CD14-positive monocyte (primary cell): ENCODE measurements at regions not wholly inside any gene's neighbourhood (a gene's known extent, or its start where the extent isn't known, plus 50 kb on each side); places are given as distances from the start of the nearest gene placed in this dataset.

Source experiments
- DNase-seq, 3 donors: peaks; one replicate each; pipeline ENCODE4 v3.0.0-alpha.2; 2011 to 2022
- H2AFZ ChIP-seq: 2 replicates; pipeline ENCODE4 v1.6.0; 2012; ENCODE audit warnings: mild to moderate bottlenecking, low read depth, low read length, inconsistent platforms; ENCODE audit not compliant: insufficient read depth, poor library complexity, severe bottlenecking
- H3K27ac ChIP-seq, 2 donors: 1 replicate in 1 of 2; 2 replicates in 1 of 2; pipeline ENCODE4 v1.5.1; 2012 to 2013; ENCODE audit warnings: low read length in 2 of 2, control low read depth in 1 of 2, inconsistent platforms in 1 of 2, low read depth in 1 of 2, mild to moderate bottlenecking in 1 of 2
- H3K27me3 ChIP-seq, 2 donors: one replicate each; pipeline versions ENCODE4 v1.6.0 to v1.6.1; 2011 to 2013; ENCODE audit warnings: low read length in 2 of 2; ENCODE audit not compliant: control insufficient read depth in 2 of 2, insufficient read depth in 2 of 2
- H3K36me3 ChIP-seq, 2 donors: replicated peaks in 1 of 2; 1 replicate in 1 of 2; 2 replicates in 1 of 2; pipeline versions ENCODE4 v1.5.1 to v1.6.1; 2012 to 2013; ENCODE audit warnings: low read length in 2 of 2, control low read depth in 1 of 2, inconsistent platforms in 1 of 2, mild to moderate bottlenecking in 1 of 2; ENCODE audit not compliant: insufficient read depth in 2 of 2, control insufficient read depth in 1 of 2
- H3K4me1 ChIP-seq, 2 donors: 1 replicate in 1 of 2; 2 replicates in 1 of 2; pipeline versions ENCODE4 v1.5.1 to v1.6.1; 2012 to 2013; ENCODE audit warnings: low read length in 2 of 2, control low read depth in 1 of 2, inconsistent platforms in 1 of 2, mild to moderate bottlenecking in 1 of 2, moderate library complexity in 1 of 2; ENCODE audit not compliant: insufficient read depth in 2 of 2, control insufficient read depth in 1 of 2
- H3K4me2 ChIP-seq: replicated peaks from 2 replicates; pipeline ENCODE3; 2012; ENCODE audit warnings: low read length, moderate library complexity, mild to moderate bottlenecking; ENCODE audit not compliant: poor library complexity, severe bottlenecking; ENCODE audit errors: extremely low read depth
- H3K4me3 ChIP-seq, 3 experiments: fragments of 200-600 bp in 1 of 3; sonication (generic) in 1 of 3; replicated peaks in 1 of 3; 1 replicate in 2 of 3; 2 replicates in 1 of 3; pipeline ENCODE4 v1.5.1; 2011 to 2013; ENCODE audit warnings: low read length in 3 of 3, mild to moderate bottlenecking in 3 of 3, control low read depth in 2 of 3, low read depth in 2 of 3, inconsistent platforms in 1 of 3, moderate library complexity in 1 of 3
- H3K79me2 ChIP-seq: 2 replicates; pipeline ENCODE4 v1.6.0; 2012; ENCODE audit warnings: mild to moderate bottlenecking, control low read depth, inconsistent platforms, low read length, moderate library complexity; ENCODE audit not compliant: insufficient read depth
- H3K9ac ChIP-seq: 2 replicates; pipeline ENCODE4 v1.6.0; 2017; ENCODE audit warnings: low read length, mild to moderate bottlenecking; ENCODE audit not compliant: insufficient read depth, poor library complexity, severe bottlenecking
- H3K9me3 ChIP-seq, 2 donors: replicated peaks in 1 of 2; 1 replicate in 1 of 2; 2 replicates in 1 of 2; pipeline versions ENCODE4 v1.5.1 to v1.6.1; 2012 to 2013; ENCODE audit warnings: low read length in 2 of 2, control low read depth in 1 of 2; ENCODE audit not compliant: control insufficient read depth in 1 of 2, insufficient read depth in 1 of 2
- H4K20me1 ChIP-seq: 2 replicates; pipeline ENCODE4 v1.6.0; 2012; ENCODE audit warnings: mild to moderate bottlenecking, low read length, control low read depth, moderate library complexity; ENCODE audit not compliant: insufficient read depth
- H3K27ac Mint-ChIP-seq, 7 donors: one replicate each; pipeline ENCODE4 v1.8.0; 2020; ENCODE audit warnings: mild to moderate bottlenecking in 7 of 7, mixed read lengths in 7 of 7, moderate library complexity in 6 of 7, inconsistent platforms in 2 of 7
- H3K27me3 Mint-ChIP-seq, 3 donors: one replicate each; pipeline ENCODE4 v1.8.0; 2021 to 2022; ENCODE audit warnings: low read depth in 3 of 3, mild to moderate bottlenecking in 3 of 3, mixed read lengths in 3 of 3, moderate library complexity in 3 of 3, inconsistent platforms in 1 of 3
- H3K36me3 Mint-ChIP-seq, 2 donors: one replicate each; pipeline ENCODE4 v1.8.0; 2020; ENCODE audit warnings: mixed read lengths in 2 of 2, inconsistent platforms in 1 of 2, mild to moderate bottlenecking in 1 of 2
- H3K4me1 Mint-ChIP-seq: one replicate; pipeline ENCODE4 v1.8.0; 2020; ENCODE audit warnings: mild to moderate bottlenecking, mixed read lengths
- H3K4me3 Mint-ChIP-seq, 2 donors: one replicate each; pipeline ENCODE4 v1.8.0; 2020; ENCODE audit warnings: mild to moderate bottlenecking in 2 of 2, mixed read lengths in 2 of 2, moderate library complexity in 1 of 2
- H3K9me3 Mint-ChIP-seq, 7 donors: one replicate each; pipeline ENCODE4 v1.8.0; 2020 to 2022; ENCODE audit warnings: mixed read lengths in 7 of 7, mild to moderate bottlenecking in 6 of 7, moderate library complexity in 6 of 7, inconsistent platforms in 2 of 7
- WGBS: methylation state at CpG from one replicate; pipeline ENCODE4 v1.1.5; 2013; ENCODE audit warnings: missing lambda C conversion rate; ENCODE audit not compliant: insufficient coverage; 5-methylcytosine and 5-hydroxymethylcytosine counted together
- intact Hi-C, 2 donors: fragments of 100-400 bp; cut with micrococcal nuclease; formaldehyde crosslinking; loops; one replicate each; pipeline versions ENCODE4 v1.15.0 to v1.15.1; 2023
- TF ChIP-seq, protein P1 (sequence below): fragments of 200-600 bp; IDR thresholded peaks from one replicate; pipeline ENCODE4 v1.8.0; 2022; ENCODE audit warnings: antibody characterized with exemption, mild to moderate bottlenecking

DNA sequence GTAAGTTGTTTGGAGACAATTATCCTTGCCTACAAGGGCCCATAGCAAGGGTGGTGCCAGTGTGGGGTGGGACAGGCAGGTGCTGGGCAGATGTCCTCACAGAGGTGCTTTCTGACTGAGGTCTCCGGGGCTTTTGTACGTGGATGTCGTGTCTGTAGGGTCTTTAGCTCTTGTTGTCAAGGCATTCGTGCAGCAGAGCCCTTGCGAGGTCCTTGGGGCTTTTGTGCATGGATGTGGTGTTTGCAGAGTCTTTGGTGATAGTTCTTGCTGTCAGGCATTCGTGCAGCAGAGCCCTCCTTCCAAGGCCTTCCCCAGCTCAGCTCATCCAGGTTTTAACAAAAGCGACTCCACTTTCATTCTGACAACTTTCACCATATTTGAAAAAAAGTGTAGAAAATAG, 116.0 kb upstream of the TMEM18 start:
- Histone ChIP-seq H3K27ac (no peak overlapping the region), H3K4me1 (no peaks in the 10 kb centered on the region), H3K9me3 (peaks cover 10 to 28% of the 10 kb centered on the region in 2 donors), H2AFZ (no peak overlapping the region), H3K4me3 (no peak overlapping the region), H3K4me2 (no peak overlapping the region), H4K20me1 (no peaks in the 10 kb centered on the region), H3K36me3 (no peaks in the 10 kb centered on the region), H3K79me2 (no peaks in the 10 kb centered on the region), H3K27me3 (no peaks in the 10 kb centered on the region), H3K9ac (no peak overlapping the region)
- Mint-ChIP-seq H3K27me3 (peaks cover 0 to 4% (median 3%) of the 10 kb centered on the region in 3 donors), H3K4me1 (no peaks in the 10 kb centered on the region), H3K4me3 (no peak overlapping the region), H3K9me3 (peaks cover 6 to 24% (median 14%) of the 10 kb centered on the region in 7 donors), H3K27ac (peak overlapping the region in 1 of 7 donors; percentile 36), H3K36me3 (no peaks in the 10 kb centered on the region)
- TF ChIP-seq, protein P1, sequence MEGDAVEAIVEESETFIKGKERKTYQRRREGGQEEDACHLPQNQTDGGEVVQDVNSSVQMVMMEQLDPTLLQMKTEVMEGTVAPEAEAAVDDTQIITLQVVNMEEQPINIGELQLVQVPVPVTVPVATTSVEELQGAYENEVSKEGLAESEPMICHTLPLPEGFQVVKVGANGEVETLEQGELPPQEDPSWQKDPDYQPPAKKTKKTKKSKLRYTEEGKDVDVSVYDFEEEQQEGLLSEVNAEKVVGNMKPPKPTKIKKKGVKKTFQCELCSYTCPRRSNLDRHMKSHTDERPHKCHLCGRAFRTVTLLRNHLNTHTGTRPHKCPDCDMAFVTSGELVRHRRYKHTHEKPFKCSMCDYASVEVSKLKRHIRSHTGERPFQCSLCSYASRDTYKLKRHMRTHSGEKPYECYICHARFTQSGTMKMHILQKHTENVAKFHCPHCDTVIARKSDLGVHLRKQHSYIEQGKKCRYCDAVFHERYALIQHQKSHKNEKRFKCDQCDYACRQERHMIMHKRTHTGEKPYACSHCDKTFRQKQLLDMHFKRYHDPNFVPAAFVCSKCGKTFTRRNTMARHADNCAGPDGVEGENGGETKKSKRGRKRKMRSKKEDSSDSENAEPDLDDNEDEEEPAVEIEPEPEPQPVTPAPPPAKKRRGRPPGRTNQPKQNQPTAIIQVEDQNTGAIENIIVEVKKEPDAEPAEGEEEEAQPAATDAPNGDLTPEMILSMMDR, result no peak
- intact Hi-C loops, result no loop called here
- DNase-seq, result no peak
- 94% methylated on average over 3 of the region's 7 CpGs for whole genome bisulfite sequencing

DNA sequence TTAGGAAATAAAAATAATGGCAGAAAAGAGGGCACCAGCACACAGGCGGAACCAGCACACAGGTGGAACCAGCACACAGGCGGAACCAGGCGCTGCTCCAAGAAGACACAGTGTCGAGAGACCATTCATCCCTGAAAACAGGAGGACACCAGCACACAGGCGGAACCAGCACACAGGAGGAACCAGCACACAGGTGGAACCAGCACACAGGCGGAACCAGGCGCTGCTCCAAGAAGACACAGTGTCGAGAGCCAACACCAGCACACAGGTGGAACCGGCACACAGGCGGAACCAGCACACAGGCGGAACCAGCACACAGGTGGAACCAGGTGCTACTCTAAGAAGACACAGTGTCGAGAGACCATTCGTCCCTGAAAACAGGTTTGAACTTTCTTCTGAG, 115.5 kb upstream of the TMEM18 start:
- intact Hi-C loops, result no loop called here
- no peaks in the 10 kb centered on the region for H3K36me3 ChIP-seq
- WGBS, result 96% methylated on average over 11 of the region's 13 CpGs

More for the DNA sequence above, 115.5 kb upstream of the TMEM18 start:
- H3K27me3 Mint-ChIP-seq, result peaks cover 0 to 4% (median 3%) of the 10 kb centered on the region in 3 donors
- H2AFZ ChIP-seq, result no peak overlapping the region
- no peaks in the 10 kb centered on the region for H3K79me2 ChIP-seq
- no peaks in the 10 kb centered on the region for H3K4me1 ChIP-seq
- no peaks in the 10 kb centered on the region for H3K4me1 Mint-ChIP-seq
- H3K27ac Mint-ChIP-seq, result no peak overlapping the region
- no peak overlapping the region for H3K9ac ChIP-seq
- no peaks in the 10 kb centered on the region for H3K27me3 ChIP-seq
- no peak overlapping the region for H3K4me2 ChIP-seq
- H3K9me3 ChIP-seq, result peaks cover 11 to 30% of the 10 kb centered on the region in 2 donors
- H3K27ac ChIP-seq, result no peak overlapping the region
- peaks cover 6 to 24% (median 17%) of the 10 kb centered on the region in 7 donors for H3K9me3 Mint-ChIP-seq
- no peaks in the 10 kb centered on the region for H3K36me3 Mint-ChIP-seq
- no peak for DNase-seq
- no peak overlapping the region for H3K4me3 ChIP-seq
- no peak overlapping the region for H3K4me3 Mint-ChIP-seq
- TF ChIP-seq, protein P1, result no peak
- H4K20me1 ChIP-seq, result no peaks in the 10 kb centered on the region
